Panc1 (cell line): ENCODE measurements at regions not wholly inside any gene's neighbourhood (a gene's known extent, or its start where the extent isn't known, plus 50 kb on each side); places are given as distances from the start of the nearest gene placed in this dataset.

Experiments used
- ATAC-seq: fragments of 200-7000 bp; cut with Tn5 transposase; 2 replicates; pipeline ENCODE4 v1.9.1; 2020; ENCODE audit warnings: mild to moderate bottlenecking, moderate library complexity
- BruUV-seq: library from RNA; stranded (reverse); fragments of 400-500 nt; replicated peaks from 2 replicates; lab custom pipeline; 2021; lab: Mats Ljungman, UMichigan
- CTCF ChIA-PET: fragments of 300-600 bp; sonication (Branson Sonifier 250); formaldehyde crosslinking; loops from one replicate; lab custom pipeline; 2022; ENCODE audit warnings: antibody characterized with exemption; lab: Charles Lee
- POLR2A ChIA-PET: fragments of 300-600 bp; sonication (Branson Sonifier 250); formaldehyde crosslinking; loops from one replicate; lab custom pipeline; 2022; ENCODE audit warnings: antibody characterized with exemption; lab: Charles Lee
- DNase-seq: peaks from one replicate; pipeline ENCODE4 v3.0.0-alpha.2; 2010; ENCODE audit warnings: low read depth, low spot score
- H3K27ac ChIP-seq: 2 replicates; pipeline ENCODE4 v1.5.1; 2011; ENCODE audit warnings: mild to moderate bottlenecking, low read length, inconsistent platforms
- H3K27me3 ChIP-seq: fragments of 200-500 bp; sonication (Bioruptor generic); 2 replicates; pipeline ENCODE4 v1.6.0; 2014; ENCODE audit warnings: low read length, inconsistent platforms; ENCODE audit not compliant: control insufficient read depth, insufficient read depth
- H3K36me3 ChIP-seq: fragments of 200-500 bp; sonication (Bioruptor generic); 2 replicates; pipeline ENCODE4 v1.5.1; 2014; ENCODE audit warnings: inconsistent platforms, mild to moderate bottlenecking, low read length, moderate library complexity; ENCODE audit not compliant: control insufficient read depth, insufficient read depth
- H3K4me1 ChIP-seq: 2 replicates; pipeline ENCODE4 v1.5.1; 2011; ENCODE audit warnings: inconsistent platforms, mild to moderate bottlenecking, low read length, moderate library complexity; ENCODE audit not compliant: control insufficient read depth, insufficient read depth
- H3K4me3 ChIP-seq, 2 experiments: 2 replicates each; pipeline ENCODE4 v1.5.1; 2011 to 2012; ENCODE audit warnings: low read depth in 2 of 2, low read length in 2 of 2, mild to moderate bottlenecking in 2 of 2, inconsistent platforms in 1 of 2, moderate library complexity in 1 of 2
- H3K9me3 ChIP-seq: fragments of 200-500 bp; sonication (Bioruptor generic); 2 replicates; pipeline ENCODE4 v1.5.1; 2014; ENCODE audit warnings: low read depth, mild to moderate bottlenecking, inconsistent platforms, low read length, moderate library complexity; ENCODE audit not compliant: control insufficient read depth, insufficient read depth
- POLR2AphosphoS5 ChIP-seq: IDR thresholded peaks from 2 replicates; pipeline ENCODE4 v1.6.1; 2012; ENCODE audit warnings: mild to moderate bottlenecking, low read depth, low read length, moderate library complexity
- SIN3A ChIP-seq: IDR thresholded peaks from 2 replicates; pipeline ENCODE4 v1.6.1; 2012; ENCODE audit warnings: low read depth, mild to moderate bottlenecking, low read length, moderate library complexity, borderline replicate concordance; ENCODE audit not compliant: insufficient read depth
- TCF7L2 ChIP-seq: IDR thresholded peaks from 2 replicates; pipeline ENCODE4 v1.6.1; 2011; ENCODE audit warnings: mild to moderate bottlenecking, low read depth, low read length, inconsistent platforms
- in situ Hi-C: cut with HindIII; loops from 2 replicates; pipeline ENCODE4 v1.10.0; 2016; ENCODE audit warnings: low sequenced_read_pairs, low pct_unique_long_range_greater_than_20kb
- intact Hi-C: fragments of 100-400 bp; cut with micrococcal nuclease; formaldehyde crosslinking; loops from one replicate; pipeline ENCODE4 v1.10.0; 2022; ENCODE audit not compliant: unreplicated experiment
- TF ChIP-seq, protein P1 (sequence below): fragments of 450-650 bp; IDR thresholded peaks from 2 replicates; pipeline ENCODE4 v1.5.1; 2017; ENCODE audit warnings: mild to moderate bottlenecking
- TF ChIP-seq, protein P2 (sequence below), 2 experiments: IDR thresholded peaks; 2 replicates each; pipeline ENCODE4 v1.6.1; 2011 to 2012; ENCODE audit warnings: low read depth in 2 of 2, control low read depth in 1 of 2, low read length in 1 of 2, mild to moderate bottlenecking in 1 of 2, moderate library complexity in 1 of 2; ENCODE audit not compliant: insufficient read depth in 1 of 2

GRCh38 chr15:96515371-96515770 is 184.9 kb downstream of the NR2F2 start:
- ChIA-PET CTCF (no interaction called here), POLR2A (no interaction called here)
- no peak for ATAC-seq
- TF ChIP-seq, protein P1, sequence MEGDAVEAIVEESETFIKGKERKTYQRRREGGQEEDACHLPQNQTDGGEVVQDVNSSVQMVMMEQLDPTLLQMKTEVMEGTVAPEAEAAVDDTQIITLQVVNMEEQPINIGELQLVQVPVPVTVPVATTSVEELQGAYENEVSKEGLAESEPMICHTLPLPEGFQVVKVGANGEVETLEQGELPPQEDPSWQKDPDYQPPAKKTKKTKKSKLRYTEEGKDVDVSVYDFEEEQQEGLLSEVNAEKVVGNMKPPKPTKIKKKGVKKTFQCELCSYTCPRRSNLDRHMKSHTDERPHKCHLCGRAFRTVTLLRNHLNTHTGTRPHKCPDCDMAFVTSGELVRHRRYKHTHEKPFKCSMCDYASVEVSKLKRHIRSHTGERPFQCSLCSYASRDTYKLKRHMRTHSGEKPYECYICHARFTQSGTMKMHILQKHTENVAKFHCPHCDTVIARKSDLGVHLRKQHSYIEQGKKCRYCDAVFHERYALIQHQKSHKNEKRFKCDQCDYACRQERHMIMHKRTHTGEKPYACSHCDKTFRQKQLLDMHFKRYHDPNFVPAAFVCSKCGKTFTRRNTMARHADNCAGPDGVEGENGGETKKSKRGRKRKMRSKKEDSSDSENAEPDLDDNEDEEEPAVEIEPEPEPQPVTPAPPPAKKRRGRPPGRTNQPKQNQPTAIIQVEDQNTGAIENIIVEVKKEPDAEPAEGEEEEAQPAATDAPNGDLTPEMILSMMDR, result no peak
- TF ChIP-seq POLR2AphosphoS5 (no peak), TCF7L2 (no peak), SIN3A (no peak)
- TF ChIP-seq, protein P2, sequence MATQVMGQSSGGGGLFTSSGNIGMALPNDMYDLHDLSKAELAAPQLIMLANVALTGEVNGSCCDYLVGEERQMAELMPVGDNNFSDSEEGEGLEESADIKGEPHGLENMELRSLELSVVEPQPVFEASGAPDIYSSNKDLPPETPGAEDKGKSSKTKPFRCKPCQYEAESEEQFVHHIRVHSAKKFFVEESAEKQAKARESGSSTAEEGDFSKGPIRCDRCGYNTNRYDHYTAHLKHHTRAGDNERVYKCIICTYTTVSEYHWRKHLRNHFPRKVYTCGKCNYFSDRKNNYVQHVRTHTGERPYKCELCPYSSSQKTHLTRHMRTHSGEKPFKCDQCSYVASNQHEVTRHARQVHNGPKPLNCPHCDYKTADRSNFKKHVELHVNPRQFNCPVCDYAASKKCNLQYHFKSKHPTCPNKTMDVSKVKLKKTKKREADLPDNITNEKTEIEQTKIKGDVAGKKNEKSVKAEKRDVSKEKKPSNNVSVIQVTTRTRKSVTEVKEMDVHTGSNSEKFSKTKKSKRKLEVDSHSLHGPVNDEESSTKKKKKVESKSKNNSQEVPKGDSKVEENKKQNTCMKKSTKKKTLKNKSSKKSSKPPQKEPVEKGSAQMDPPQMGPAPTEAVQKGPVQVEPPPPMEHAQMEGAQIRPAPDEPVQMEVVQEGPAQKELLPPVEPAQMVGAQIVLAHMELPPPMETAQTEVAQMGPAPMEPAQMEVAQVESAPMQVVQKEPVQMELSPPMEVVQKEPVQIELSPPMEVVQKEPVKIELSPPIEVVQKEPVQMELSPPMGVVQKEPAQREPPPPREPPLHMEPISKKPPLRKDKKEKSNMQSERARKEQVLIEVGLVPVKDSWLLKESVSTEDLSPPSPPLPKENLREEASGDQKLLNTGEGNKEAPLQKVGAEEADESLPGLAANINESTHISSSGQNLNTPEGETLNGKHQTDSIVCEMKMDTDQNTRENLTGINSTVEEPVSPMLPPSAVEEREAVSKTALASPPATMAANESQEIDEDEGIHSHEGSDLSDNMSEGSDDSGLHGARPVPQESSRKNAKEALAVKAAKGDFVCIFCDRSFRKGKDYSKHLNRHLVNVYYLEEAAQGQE (IDR thresholded peaks at IDR 0.05; ENCODE audit: insufficient read depth in 1 of 2, low read depth in 2 of 2, low read length in 1 of 2), result no peak
- intact Hi-C loops, result no loop called here
- H3K4me3 ChIP-seq, result no peak overlapping the region
- peaks cover 3% of the 10 kb centered on the region; the same call in 1 of the 2 replicates for H3K27me3 ChIP-seq
- BruUV-seq, result no TSS peak
- H3K27ac ChIP-seq, result no peak overlapping the region
- H3K36me3 ChIP-seq, result no peaks in the 10 kb centered on the region
- H3K4me1 ChIP-seq, result no peaks in the 10 kb centered on the region
- no peak for DNase-seq
- in situ Hi-C loops, result no loop called here
- no peaks in the 10 kb centered on the region for H3K9me3 ChIP-seq

GRCh38 chr15:96521386-96521785 is 190.9 kb downstream of the NR2F2 start:
- no peak overlapping the region for H3K27ac ChIP-seq
- TF ChIP-seq, protein P1, result no peak
- TF ChIP-seq POLR2AphosphoS5, result no peak
- DNase-seq, result no peak

More at GRCh38 chr15:96521386-96521785, 190.9 kb downstream of the NR2F2 start:
- H3K9me3 ChIP-seq, result no peaks in the 10 kb centered on the region
- no TSS peak for BruUV-seq
- ATAC-seq, result no peak
- ChIA-PET POLR2A (no interaction called here), CTCF (interaction anchor here (0.6 kb wide), 1 partner anchor 31 kb away, joined by 3 read pairs; no protein-coding TSS in a partner anchor)
- H3K4me3 ChIP-seq, result no peak overlapping the region
- H3K4me1 ChIP-seq, result no peaks in the 10 kb centered on the region
- in situ Hi-C loops, result no loop called here
- no peaks in the 10 kb centered on the region for H3K36me3 ChIP-seq
- no peaks in the 10 kb centered on the region for H3K27me3 ChIP-seq
- intact Hi-C loops, result no loop called here
